AG04450 (cell line): ENCODE measurements at regions not wholly inside any gene's neighbourhood (a gene's known extent, or its start where the extent isn't known, plus 50 kb on each side); places are given as distances from the start of the nearest gene placed in this dataset.

ENCODE experiments used
- CTCF ChIA-PET: fragments of 300-600, 350-600 bp; formaldehyde crosslinking; extraction: SDS; loops from one replicate; lab custom pipeline; 2022; ENCODE audit warnings: antibody characterized with exemption, inconsistent platforms; lab: Charles Lee
- POLR2A ChIA-PET: fragments of 350-600 bp; formaldehyde crosslinking; extraction: SDS; loops from one replicate; lab custom pipeline; 2021; ENCODE audit warnings: antibody characterized with exemption, inconsistent platforms; lab: Yijun Ruan, JAX
- DNase-seq: peaks from one replicate; pipeline ENCODE4 v3.0.0-alpha.2; 2011; ENCODE audit warnings: low read depth, low spot score
- H3K27ac ChIP-seq: one replicate; pipeline ENCODE4 v1.5.1; 2012; ENCODE audit warnings: low read depth, low read length, control low read depth
- H3K27me3 ChIP-seq: one replicate; pipeline ENCODE4 v1.6.0; 2012; ENCODE audit warnings: low read length; ENCODE audit not compliant: control insufficient read depth, insufficient read depth
- H3K4me3 ChIP-seq: 2 replicates; pipeline ENCODE4 v1.5.1; 2011; ENCODE audit warnings: mild to moderate bottlenecking, low read depth, low read length, control low read depth
- H3K9me3 ChIP-seq: 2 replicates; pipeline ENCODE4 v1.5.1; 2012; ENCODE audit warnings: low read length; ENCODE audit not compliant: control insufficient read depth, insufficient read depth
- TF ChIP-seq, protein P1 (sequence below): IDR thresholded peaks from 2 replicates; pipeline ENCODE4 v1.5.1; 2011; ENCODE audit warnings: low read depth, low read length, control low read depth, inconsistent platforms

DNA sequence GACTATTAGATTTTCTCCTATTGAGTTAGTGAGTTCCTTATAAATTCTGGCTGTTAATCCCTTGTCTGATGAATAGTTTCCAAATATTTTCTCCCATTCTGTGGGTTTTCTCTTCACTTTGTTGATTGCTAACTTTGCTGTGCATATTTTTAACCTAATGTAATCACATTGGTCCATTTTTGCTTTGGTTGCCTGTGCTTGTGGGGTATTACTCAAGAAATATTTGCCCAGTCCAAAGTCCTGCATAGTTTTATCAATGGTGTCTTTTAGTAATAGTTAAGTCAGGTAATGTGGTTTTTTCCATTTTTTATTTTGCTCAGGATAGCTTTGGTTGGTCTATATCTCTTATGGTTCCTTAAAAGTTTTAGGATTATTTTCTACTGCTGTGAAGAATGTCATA is 490.3 kb downstream of the ARAP2 start:
- H3K27ac ChIP-seq, result no peak overlapping the region
- peaks cover 3% of the 10 kb centered on the region; the same call in 1 of the 2 replicates for H3K9me3 ChIP-seq
- TF ChIP-seq, protein P1, sequence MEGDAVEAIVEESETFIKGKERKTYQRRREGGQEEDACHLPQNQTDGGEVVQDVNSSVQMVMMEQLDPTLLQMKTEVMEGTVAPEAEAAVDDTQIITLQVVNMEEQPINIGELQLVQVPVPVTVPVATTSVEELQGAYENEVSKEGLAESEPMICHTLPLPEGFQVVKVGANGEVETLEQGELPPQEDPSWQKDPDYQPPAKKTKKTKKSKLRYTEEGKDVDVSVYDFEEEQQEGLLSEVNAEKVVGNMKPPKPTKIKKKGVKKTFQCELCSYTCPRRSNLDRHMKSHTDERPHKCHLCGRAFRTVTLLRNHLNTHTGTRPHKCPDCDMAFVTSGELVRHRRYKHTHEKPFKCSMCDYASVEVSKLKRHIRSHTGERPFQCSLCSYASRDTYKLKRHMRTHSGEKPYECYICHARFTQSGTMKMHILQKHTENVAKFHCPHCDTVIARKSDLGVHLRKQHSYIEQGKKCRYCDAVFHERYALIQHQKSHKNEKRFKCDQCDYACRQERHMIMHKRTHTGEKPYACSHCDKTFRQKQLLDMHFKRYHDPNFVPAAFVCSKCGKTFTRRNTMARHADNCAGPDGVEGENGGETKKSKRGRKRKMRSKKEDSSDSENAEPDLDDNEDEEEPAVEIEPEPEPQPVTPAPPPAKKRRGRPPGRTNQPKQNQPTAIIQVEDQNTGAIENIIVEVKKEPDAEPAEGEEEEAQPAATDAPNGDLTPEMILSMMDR, result no peak
- CTCF ChIA-PET, result no interaction called here
- no peaks in the 10 kb centered on the region for H3K27me3 ChIP-seq
- no peak overlapping the region for H3K4me3 ChIP-seq
- POLR2A ChIA-PET, result no interaction called here
- no peak for DNase-seq

DNA sequence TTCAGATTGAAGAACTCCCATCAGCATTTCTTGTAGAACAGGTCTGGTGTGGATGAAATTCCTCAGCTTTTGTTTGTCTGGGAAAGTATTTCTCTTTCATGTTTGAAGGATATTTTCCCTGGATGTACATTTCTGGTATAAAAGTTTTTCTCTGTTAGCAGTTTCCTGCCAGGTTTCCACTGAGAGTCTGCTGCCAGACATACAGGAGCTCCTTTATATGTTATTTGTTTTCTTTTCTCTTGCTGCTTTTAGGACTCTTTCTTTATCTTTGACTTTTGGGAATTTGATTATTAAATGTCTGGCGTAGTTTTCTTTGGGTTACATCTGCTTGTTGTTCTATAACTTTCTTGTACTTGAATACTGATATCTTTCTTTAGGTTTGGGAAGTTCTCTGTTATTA is 486.5 kb downstream of the ARAP2 start:
- no peak for DNase-seq
- ChIA-PET CTCF (no interaction called here), POLR2A (no interaction called here)
- no peak overlapping the region for H3K27ac ChIP-seq
- peaks cover 15% of the 10 kb centered on the region for H3K9me3 ChIP-seq
- H3K4me3 ChIP-seq, result no peak overlapping the region
- H3K27me3 ChIP-seq, result no peaks in the 10 kb centered on the region
- TF ChIP-seq, protein P1, result no peak

DNA sequence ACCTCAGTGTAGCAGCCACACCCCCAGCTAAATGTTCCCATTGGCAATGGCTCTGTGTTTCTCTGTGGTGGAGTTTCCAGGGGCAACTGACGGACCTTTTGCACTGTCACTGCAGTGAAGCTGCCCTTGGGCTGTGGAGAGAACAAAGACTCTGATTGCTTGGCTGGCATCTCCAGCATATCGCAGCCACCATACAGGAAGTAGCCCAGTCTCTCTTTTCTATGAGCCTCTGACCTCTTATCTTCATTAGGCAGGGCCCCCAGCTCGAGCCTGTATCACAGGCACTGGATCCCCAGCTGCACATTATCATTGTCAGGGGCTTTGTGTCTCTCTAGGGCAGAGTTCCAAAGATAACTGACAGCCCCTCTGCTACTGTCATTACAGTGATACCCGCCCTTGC is 483.5 kb downstream of the ARAP2 start:
- H3K27me3 ChIP-seq, result no peaks in the 10 kb centered on the region
- H3K27ac ChIP-seq, result no peak overlapping the region
- H3K9me3 ChIP-seq, result peaks cover 15% of the 10 kb centered on the region
- no peak overlapping the region for H3K4me3 ChIP-seq
- TF ChIP-seq, protein P1, result no peak
- ChIA-PET POLR2A (no interaction called here), CTCF (no interaction called here)
- no peak for DNase-seq

DNA sequence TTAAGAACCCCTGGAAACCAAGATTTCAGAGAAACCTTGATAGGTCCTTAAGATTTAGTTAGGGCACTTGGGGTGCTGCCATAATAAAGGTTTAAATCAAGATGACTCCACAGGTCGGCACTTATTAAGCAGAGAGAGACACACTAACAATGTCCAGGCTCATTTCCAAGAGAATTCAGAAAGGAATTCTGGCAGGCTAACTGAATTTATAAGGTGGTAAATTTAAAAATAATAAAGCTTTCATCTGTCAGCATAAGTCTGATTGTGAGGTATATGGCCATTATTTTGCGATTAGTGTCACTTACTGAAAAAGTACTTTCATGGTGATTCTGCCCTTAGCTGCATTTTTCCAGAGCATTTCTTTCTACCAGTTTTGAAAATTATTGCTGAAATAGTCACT is 472.7 kb downstream of the ARAP2 start:
- CTCF ChIA-PET, result no interaction called here
- no peak overlapping the region for H3K27ac ChIP-seq

DNA sequence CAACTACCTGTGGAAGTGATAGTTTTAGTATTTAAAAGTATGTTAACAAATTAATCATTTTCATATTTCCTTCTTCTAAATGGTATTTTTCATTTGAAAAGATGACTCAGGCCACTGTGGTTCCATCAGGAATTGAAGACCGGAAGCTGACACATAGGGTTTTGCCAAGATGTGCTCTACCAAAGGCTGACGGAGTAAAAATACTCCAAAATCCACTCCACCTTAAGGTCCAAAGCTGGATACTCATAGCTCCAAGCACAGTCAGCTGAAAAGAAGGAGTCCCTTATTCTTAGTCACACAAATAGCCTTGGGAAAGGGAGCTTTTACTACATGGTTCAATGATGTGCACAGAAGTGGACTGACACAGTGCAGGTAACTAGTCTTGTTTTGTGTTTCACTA is 472.0 kb downstream of the ARAP2 start:
- H3K27ac ChIP-seq, result no peak overlapping the region
- ChIA-PET CTCF (no interaction called here), POLR2A (no interaction called here)
- no peaks in the 10 kb centered on the region for H3K27me3 ChIP-seq
- TF ChIP-seq, protein P1, result no peak
- peaks cover 11% of the 10 kb centered on the region for H3K9me3 ChIP-seq
- DNase-seq, result no peak
- H3K4me3 ChIP-seq, result no peak overlapping the region

More for the DNA sequence above, 472.7 kb downstream of the ARAP2 start:
- H3K4me3 ChIP-seq, result no peak overlapping the region
- POLR2A ChIA-PET, result no interaction called here
- no peak for DNase-seq
- TF ChIP-seq, protein P1, result no peak
- no peaks in the 10 kb centered on the region for H3K27me3 ChIP-seq
- peaks cover 11% of the 10 kb centered on the region for H3K9me3 ChIP-seq
